ENCODE measurements at regions not wholly inside any gene's neighbourhood (a gene's known extent, or its start where the extent isn't known, plus 50 kb on each side); places are given as distances from the start of the nearest gene placed in this dataset.

GRCh38 chr18:30694773-30695172 is 347.8 kb downstream of the DSC3 start:
- no peak for TF ChIP-seq CTCF (conservative IDR thresholded peaks at IDR 0.05)
- TF ChIP-seq ZFX (IDR thresholded peaks at IDR 0.05): no peak
